KOPT-K1 (cell line): ENCODE measurements at regions not wholly inside any gene's neighbourhood (a gene's known extent, or its start where the extent isn't known, plus 50 kb on each side); places are given as distances from the start of the nearest gene placed in this dataset.

Experiments
- H3K27ac ChIP-seq: fragments of 200-600 bp; sonication (generic); 2 replicates; pipeline ENCODE4 v1.5.1; 2016; ENCODE audit warnings: antibody characterized with exemption, mild to moderate bottlenecking, low read depth, low read length; ENCODE audit not compliant: poor library complexity, severe bottlenecking
- H3K36me3 ChIP-seq: fragments of 200-600 bp; sonication (generic); 2 replicates; pipeline ENCODE4 v1.5.1; 2017; ENCODE audit warnings: antibody characterized with exemption, mild to moderate bottlenecking, low read length, moderate library complexity; ENCODE audit not compliant: insufficient read depth
- H3K9me3 ChIP-seq: fragments of 200-600 bp; sonication (generic); 2 replicates; pipeline ENCODE4 v1.5.1; 2017; ENCODE audit warnings: antibody characterized with exemption, low read length, mild to moderate bottlenecking; ENCODE audit not compliant: insufficient read depth, poor library complexity, severe bottlenecking

GRCh38 chr5:74576941-74577456 lies 63.5 kb downstream of the ENC1 start:
- Histone ChIP-seq H3K9me3 (no peaks in the 10 kb centered on the region), H3K36me3 (no peaks in the 10 kb centered on the region), H3K27ac (peak overlapping the region; percentile 74)

- Histone ChIP-seq H3K36me3 (no peaks in the 10 kb centered on the region), H3K9me3 (no peaks in the 10 kb centered on the region), H3K27ac (peak overlapping the region; percentile 74)
Measured at GRCh38 chr5:74575741-74576538, 64.6 kb downstream of the ENC1 start.

- H3K27ac ChIP-seq = no peak overlapping the region
- H3K9me3 ChIP-seq = no peaks in the 10 kb centered on the region
- no peaks in the 10 kb centered on the region for H3K36me3 ChIP-seq
Measured at GRCh38 chr5:74570250-74570649, 70.3 kb downstream of the ENC1 start.

- no peaks in the 10 kb centered on the region for H3K36me3 ChIP-seq
- H3K27ac ChIP-seq = no peak overlapping the region
- no peaks in the 10 kb centered on the region for H3K9me3 ChIP-seq
Measured at GRCh38 chr5:74567411-74567995, 73.0 kb downstream of the ENC1 start.

- Histone ChIP-seq H3K27ac (no peak overlapping the region), H3K9me3 (no peaks in the 10 kb centered on the region)
Measured at GRCh38 chr5:74562122-74562521, 78.4 kb downstream of the ENC1 start.

DNA sequence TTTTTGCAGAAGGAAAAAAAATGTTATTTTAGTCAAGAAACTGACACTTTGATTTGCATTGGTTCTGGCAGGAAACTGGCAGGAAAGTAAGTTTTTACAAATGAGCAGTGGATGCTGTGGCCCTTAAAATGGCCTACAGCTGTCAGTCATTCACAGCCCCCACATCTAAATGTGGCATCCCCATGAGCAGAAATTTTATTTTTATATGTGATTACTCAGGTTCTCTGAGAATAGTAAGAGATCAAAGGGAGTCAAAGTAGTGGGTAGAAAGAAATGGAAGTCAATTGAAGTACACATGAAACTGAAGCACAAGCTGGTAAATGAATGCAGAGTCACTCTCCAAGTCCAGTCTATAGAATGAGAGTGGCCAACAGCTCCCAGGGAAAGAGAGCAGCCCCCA lies 80.3 kb downstream of the ENC1 start:
- no peaks in the 10 kb centered on the region for H3K9me3 ChIP-seq
- H3K27ac ChIP-seq = no peak overlapping the region
- H3K36me3 ChIP-seq = no peaks in the 10 kb centered on the region

More at GRCh38 chr5:74562122-74562521, 78.4 kb downstream of the ENC1 start:
- no peaks in the 10 kb centered on the region for H3K36me3 ChIP-seq

DNA sequence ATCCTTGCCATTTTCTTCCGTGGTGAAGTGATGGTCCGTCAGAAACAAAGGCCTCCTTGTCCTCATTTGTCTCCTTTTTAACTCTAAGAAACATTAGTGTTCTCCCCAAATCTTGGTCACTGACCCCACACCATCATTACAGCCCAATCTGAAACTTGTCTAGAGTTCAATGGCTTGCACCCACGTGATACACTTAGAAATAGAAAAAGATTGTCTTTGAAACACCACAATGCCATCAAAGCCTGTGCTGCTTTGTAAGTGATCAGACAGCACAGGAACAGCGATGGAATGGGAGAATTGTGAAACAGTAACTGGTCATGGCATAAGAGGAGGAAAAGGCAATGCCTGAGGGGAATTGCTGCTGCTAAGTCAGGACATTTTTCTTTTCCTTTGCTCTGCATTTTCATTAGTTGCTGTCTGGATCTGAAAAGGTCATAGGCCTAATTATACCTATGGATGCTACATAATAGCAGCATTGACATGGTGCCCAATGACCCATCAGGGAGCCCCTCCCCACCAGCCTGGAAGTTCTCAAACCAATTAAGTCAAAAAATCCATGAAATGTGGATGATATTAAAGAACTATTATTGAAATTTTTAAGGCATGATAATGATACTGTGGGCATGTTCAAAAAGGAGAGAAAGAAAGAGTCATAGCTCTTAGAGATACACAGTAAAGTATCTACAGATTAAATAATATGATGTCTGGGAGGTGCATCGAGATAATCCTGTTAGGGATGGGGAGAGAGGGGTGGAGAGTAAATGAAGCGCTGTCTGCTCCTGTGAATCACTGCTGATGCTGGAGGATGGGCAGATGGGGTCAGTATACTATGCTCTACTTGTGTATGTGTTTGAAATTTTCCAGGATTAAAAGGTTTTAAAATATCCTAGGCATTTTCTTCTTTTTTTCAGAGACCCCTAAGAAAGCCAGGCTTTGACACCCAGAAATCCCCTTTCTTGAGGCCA lies 83.6 kb downstream of the ENC1 start:
- Histone ChIP-seq H3K36me3 (no peaks in the 10 kb centered on the region), H3K9me3 (no peaks in the 10 kb centered on the region), H3K27ac (no peak overlapping the region)

GRCh38 chr5:74556006-74556405 lies 84.5 kb downstream of the ENC1 start:
- Histone ChIP-seq H3K27ac (no peak overlapping the region), H3K9me3 (no peaks in the 10 kb centered on the region), H3K36me3 (no peaks in the 10 kb centered on the region)

- Histone ChIP-seq H3K27ac (no peak overlapping the region), H3K9me3 (no peaks in the 10 kb centered on the region), H3K36me3 (no peaks in the 10 kb centered on the region)
Measured at GRCh38 chr5:74552101-74552500, 88.4 kb downstream of the ENC1 start.

GRCh38 chr5:74550927-74551326 lies 89.6 kb downstream of the ENC1 start:
- Histone ChIP-seq H3K27ac (no peak overlapping the region), H3K36me3 (no peaks in the 10 kb centered on the region), H3K9me3 (no peaks in the 10 kb centered on the region)

GRCh38 chr5:74549384-74549783 lies 91.1 kb downstream of the ENC1 start:
- Histone ChIP-seq H3K27ac (no peak overlapping the region), H3K9me3 (no peaks in the 10 kb centered on the region), H3K36me3 (no peaks in the 10 kb centered on the region)

GRCh38 chr5:74546796-74547195 lies 93.7 kb downstream of the ENC1 start:
- Histone ChIP-seq H3K9me3 (no peaks in the 10 kb centered on the region), H3K27ac (no peak overlapping the region), H3K36me3 (no peaks in the 10 kb centered on the region)

DNA sequence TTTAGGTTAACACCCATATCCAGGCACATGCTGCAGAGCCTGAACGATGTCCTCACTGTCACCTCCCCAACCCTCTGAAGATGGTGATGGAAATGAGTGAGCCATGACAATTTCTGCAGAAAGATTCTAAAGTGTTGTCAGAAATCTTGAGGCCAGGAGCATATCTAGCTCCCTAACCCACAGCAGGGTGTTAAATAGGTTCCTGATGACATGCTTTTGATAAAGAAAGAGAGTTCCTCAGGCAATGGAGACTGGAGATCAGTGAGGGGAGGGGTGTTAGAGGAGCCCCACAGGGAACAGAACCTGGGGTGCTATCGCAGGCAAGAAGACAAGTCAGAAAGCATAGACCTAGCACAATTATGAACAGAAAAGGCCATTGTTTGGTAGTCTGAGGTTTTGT lies 95.7 kb downstream of the ENC1 start:
- H3K9me3 ChIP-seq = no peaks in the 10 kb centered on the region
- H3K36me3 ChIP-seq = no peaks in the 10 kb centered on the region
- H3K27ac ChIP-seq = no peak overlapping the region

DNA sequence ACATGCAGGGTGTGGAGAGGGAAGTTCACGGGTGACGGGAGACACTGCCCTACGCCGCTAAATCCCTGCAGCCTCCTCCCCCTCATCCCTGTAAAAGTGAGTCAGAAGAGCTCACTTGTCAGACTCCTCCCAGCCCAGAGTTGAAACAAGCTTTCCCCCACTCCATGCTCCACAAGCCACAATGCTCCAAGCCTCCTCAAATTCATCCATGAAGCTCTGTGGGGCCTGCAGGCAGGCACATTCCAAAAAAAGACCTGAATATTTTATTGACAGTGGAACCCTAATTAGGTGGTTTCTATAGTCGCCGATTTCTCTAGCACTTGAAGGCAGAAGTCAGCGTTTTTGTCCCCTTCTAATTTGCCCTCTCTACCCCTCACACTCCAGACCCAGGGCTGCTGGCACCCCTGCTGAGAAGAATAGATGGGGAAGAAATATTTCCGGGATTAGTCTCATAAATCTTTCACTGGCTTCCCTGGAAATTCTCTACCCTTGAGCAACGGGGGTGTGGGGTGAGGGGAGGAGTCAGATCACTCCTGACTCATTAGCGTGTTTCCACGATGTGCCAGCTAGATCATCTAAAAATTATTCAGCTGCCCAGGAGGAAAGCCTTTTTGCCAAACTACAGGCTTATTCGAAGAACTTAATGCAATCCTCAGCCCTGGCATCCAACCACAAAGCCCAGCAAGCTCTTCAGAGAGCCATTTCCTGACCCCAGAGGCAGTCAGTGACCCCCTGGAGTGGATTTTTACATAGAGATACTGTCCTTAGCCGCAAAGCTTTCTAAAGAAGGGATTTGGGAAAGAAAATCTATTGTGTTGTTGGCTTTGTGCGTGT lies 97.1 kb downstream of the ENC1 start:
- no peaks in the 10 kb centered on the region for H3K9me3 ChIP-seq
- H3K27ac ChIP-seq = no peak overlapping the region
- no peaks in the 10 kb centered on the region for H3K36me3 ChIP-seq
